Mammary epithelial cell (primary cell): ENCODE measurements at regions not wholly inside any gene's neighbourhood (a gene's known extent, or its start where the extent isn't known, plus 50 kb on each side); places are given as distances from the start of the nearest gene placed in this dataset.

Source experiments
- EZH2 ChIP-seq: IDR thresholded peaks from 2 replicates; pipeline ENCODE4 v1.6.1; 2012; ENCODE audit warnings: low read length, inconsistent platforms, borderline replicate concordance
- TF ChIP-seq, protein P1 (sequence below), 2 donors: IDR thresholded peaks in 1 of 2; conservative IDR thresholded peaks in 1 of 2; 2 replicates each; pipeline ENCODE4 v1.5.1; 2011 to 2012; ENCODE audit warnings: inconsistent platforms in 2 of 2, low read length in 2 of 2, mild to moderate bottlenecking in 2 of 2, control low read depth in 1 of 2, low read depth in 1 of 2; ENCODE audit not compliant: insufficient read depth in 1 of 2; ENCODE audit errors: extremely low read depth in 1 of 2

DNA sequence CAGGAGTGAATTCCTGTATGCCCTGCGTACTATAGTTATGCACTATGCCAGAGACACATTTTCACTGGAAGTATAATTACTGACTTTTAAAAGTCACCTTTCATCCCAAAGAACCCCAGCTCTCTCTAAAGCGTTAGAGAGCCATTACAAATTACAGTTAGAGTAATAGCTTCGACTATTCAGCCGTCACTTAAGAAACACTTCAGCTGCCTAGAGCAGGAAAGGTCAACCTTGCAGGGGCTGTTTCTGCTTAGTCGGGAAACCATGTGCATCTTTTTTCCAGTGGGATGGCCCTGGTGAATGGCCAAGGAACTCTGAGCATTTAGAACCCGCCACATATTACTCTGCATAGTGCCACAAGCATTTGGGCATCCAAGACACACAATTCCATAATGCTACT, 235.9 kb downstream of the ARRDC4 start:
- TF ChIP-seq, protein P1, sequence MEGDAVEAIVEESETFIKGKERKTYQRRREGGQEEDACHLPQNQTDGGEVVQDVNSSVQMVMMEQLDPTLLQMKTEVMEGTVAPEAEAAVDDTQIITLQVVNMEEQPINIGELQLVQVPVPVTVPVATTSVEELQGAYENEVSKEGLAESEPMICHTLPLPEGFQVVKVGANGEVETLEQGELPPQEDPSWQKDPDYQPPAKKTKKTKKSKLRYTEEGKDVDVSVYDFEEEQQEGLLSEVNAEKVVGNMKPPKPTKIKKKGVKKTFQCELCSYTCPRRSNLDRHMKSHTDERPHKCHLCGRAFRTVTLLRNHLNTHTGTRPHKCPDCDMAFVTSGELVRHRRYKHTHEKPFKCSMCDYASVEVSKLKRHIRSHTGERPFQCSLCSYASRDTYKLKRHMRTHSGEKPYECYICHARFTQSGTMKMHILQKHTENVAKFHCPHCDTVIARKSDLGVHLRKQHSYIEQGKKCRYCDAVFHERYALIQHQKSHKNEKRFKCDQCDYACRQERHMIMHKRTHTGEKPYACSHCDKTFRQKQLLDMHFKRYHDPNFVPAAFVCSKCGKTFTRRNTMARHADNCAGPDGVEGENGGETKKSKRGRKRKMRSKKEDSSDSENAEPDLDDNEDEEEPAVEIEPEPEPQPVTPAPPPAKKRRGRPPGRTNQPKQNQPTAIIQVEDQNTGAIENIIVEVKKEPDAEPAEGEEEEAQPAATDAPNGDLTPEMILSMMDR (conservative IDR thresholded peaks at IDR 0.05 in 1 of 2, IDR thresholded peaks at IDR 0.05 in 1 of 2; ENCODE audit: extremely low read depth in 1 of 2, insufficient read depth in 1 of 2, low read depth in 1 of 2, low read length in 2 of 2): no peak
- no peak for TF ChIP-seq EZH2
